ENCODE measurements at regions not wholly inside any gene's neighbourhood (a gene's known extent, or its start where the extent isn't known, plus 50 kb on each side); places are given as distances from the start of the nearest gene placed in this dataset.

DNA sequence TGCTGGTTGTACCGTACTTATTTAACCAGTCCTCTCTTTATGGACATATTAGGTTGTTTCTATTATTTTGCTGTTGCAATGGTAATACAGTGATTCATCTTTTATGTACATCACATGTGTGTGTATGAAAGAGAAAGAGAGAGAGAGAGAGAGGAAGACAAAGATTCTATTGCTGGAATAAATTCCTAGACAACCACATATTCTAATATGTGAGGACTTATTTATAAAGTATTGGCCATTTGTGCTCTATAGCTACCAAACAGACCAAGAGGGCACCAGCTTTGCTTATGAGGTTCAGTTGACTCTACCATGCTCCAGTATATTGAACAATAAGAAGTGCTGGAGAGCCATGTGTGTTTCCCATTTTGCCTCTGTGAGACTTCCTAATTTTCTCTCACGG is 513.5 kb downstream of the DMAC1 start:
- Histone ChIP-seq H2BK15ac (ENCODE audit: low read length) (no peak overlapping the region), H2BK20ac (ENCODE audit: low read length) (0 out of 2 replicates have a peak overlapping the region, but pooled peaks have one; percentile 15), H3K9ac (replicated peaks in 1 of 4; ENCODE audit: extremely low read depth in 1 of 4, low read depth in 3 of 4, low read length in 3 of 4) (no peak overlapping the region), H3K23ac (ENCODE audit: insufficient read length) (no peak overlapping the region), H3K4ac (replicated peaks; ENCODE audit: insufficient read length, low read depth, low read length) (no peak overlapping the region), H3K4me3 (ENCODE audit: extremely low read depth in 1 of 4, insufficient read depth in 2 of 4, low read depth in 3 of 4, low read length in 4 of 4) (no peak overlapping the region), H2BK120ac (replicated peaks; ENCODE audit: low read depth, low read length) (no peak overlapping the region), H2AFZ (ENCODE audit: low read length) (no peak overlapping the region), H4K5ac (ENCODE audit: insufficient read length, low read depth, low read length) (no peak overlapping the region), H3K4me2 (ENCODE audit: insufficient read depth in 1 of 2, low read depth in 2 of 2, low read length in 2 of 2) (no peak overlapping the region), H4K8ac (ENCODE audit: extremely low read depth, insufficient read depth, low read length) (no peak overlapping the region), H2AK5ac (ENCODE audit: low read depth, low read length) (no peak overlapping the region), H4K91ac (replicated peaks; ENCODE audit: insufficient read length, low read length) (no peak overlapping the region), H2BK12ac (ENCODE audit: low read depth, low read length) (no peak overlapping the region), H3K9me3 (ENCODE audit: insufficient read depth in 2 of 2, low read depth in 1 of 2, low read length in 1 of 2) (peaks cover 0 to 2% of the 10 kb centered on the region in 2 experiments; a peak in 1 of 4 replicates), H2BK5ac (ENCODE audit: low read depth, low read length) (no peak overlapping the region), H3K18ac (ENCODE audit: extremely low read depth, low read length) (no peak overlapping the region), H4K20me1 (replicated peaks in 1 of 2; ENCODE audit: control insufficient read depth in 1 of 2, insufficient read depth in 2 of 2, low read length in 2 of 2) (no peaks in the 10 kb centered on the region), H3K36me3 (ENCODE audit: control insufficient read depth in 2 of 4, insufficient read depth in 4 of 4, low read length in 3 of 4) (no peaks in the 10 kb centered on the region), H3K27ac (ENCODE audit: low read depth, low read length) (no peak overlapping the region), H3K27me3 (replicated peaks in 1 of 4; ENCODE audit: control insufficient read depth in 3 of 4, extremely low read depth in 1 of 4, insufficient read depth in 3 of 4, low read length in 3 of 4) (no peaks in the 10 kb centered on the region), H3K56ac (replicated peaks; ENCODE audit: insufficient read length, low read depth, low read length) (no peak overlapping the region), H3K14ac (ENCODE audit: insufficient read length) (no peak overlapping the region), H3K79me2 (ENCODE audit: control insufficient read depth in 1 of 2, insufficient read depth in 2 of 2, low read length in 2 of 2) (no peaks in the 10 kb centered on the region), H3K23me2 (ENCODE audit: low read depth, low read length) (no peaks in the 10 kb centered on the region), H3K79me1 (ENCODE audit: low read depth, low read length) (no peaks in the 10 kb centered on the region), H3K4me1 (replicated peaks in 1 of 4; ENCODE audit: control insufficient read depth in 3 of 4, insufficient read depth in 4 of 4, low read length in 3 of 4) (peaks cover 0 to 14% (median 3%) of the 10 kb centered on the region in 4 experiments; a peak in 1 of 7 replicates)
- ChIA-PET CTCF (ENCODE audit: partially characterized antibody) (interaction anchor here (1.1 kb wide), 1 partner anchor 13 kb away, joined by 3 read pairs; no protein-coding TSS in a partner anchor), POLR2A (ENCODE audit: partially characterized antibody) (no interaction called here)
- FAIRE-seq (no peak), DNase-seq (ENCODE audit: low read depth in 1 of 2, low spot score in 2 of 2) (no peak)
- WGBS, 2 experiments (ENCODE audit: extremely low coverage in 1 of 2, insufficient coverage in 1 of 2, insufficient read length in 1 of 2, insufficient replicate concordance in 2 of 2, low coverage in 1 of 2, low lambda C conversion rate in 2 of 2, missing lambda C conversion rate in 1 of 2) = 87% methylated on average over 2 of the region's 2 CpGs; no CpG with 5 or more reads in 1 of the 2 experiments
- TF ChIP-seq SUZ12 (IDR thresholded peaks at IDR 0.05; ENCODE audit: low read length) = no peak
- TF ChIP-seq FOSL1 (IDR thresholded peaks at IDR 0.05; ENCODE audit: insufficient read depth, low read depth, low read length) = no peak
- TF ChIP-seq HDAC6 (IDR thresholded peaks at IDR 0.05; ENCODE audit: low read depth, low read length) = no peak
- TF ChIP-seq, protein P1, sequence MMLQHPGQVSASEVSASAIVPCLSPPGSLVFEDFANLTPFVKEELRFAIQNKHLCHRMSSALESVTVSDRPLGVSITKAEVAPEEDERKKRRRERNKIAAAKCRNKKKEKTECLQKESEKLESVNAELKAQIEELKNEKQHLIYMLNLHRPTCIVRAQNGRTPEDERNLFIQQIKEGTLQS (IDR thresholded peaks at IDR 0.05; ENCODE audit: insufficient read depth, low read depth, low read length) = no peak
- no peak for TF ChIP-seq EP300 (IDR thresholded peaks at IDR 0.05; ENCODE audit: borderline replicate concordance in 1 of 2, low read depth in 2 of 2, low read length in 2 of 2)
- TF ChIP-seq SIRT6 (IDR thresholded peaks at IDR 0.05; ENCODE audit: low read length) = no peak
- no peak for TF ChIP-seq E2F6 (IDR thresholded peaks at IDR 0.05)
- TF ChIP-seq CEBPB (IDR thresholded peaks at IDR 0.05; ENCODE audit: low read depth, low read length) = no peak
- TF ChIP-seq RBBP5 (IDR thresholded peaks at IDR 0.05; ENCODE audit: borderline replicate concordance, low read depth, low read length) = no peak
- no peak for TF ChIP-seq CTBP2 (IDR thresholded peaks at IDR 0.05; ENCODE audit: borderline replicate concordance, insufficient read depth, insufficient read length, low read length)

All from H1 (cell line).